SKM-1 treated with dmso at 0.1 percent for 144 hours (cell line): ENCODE measurements at regions not wholly inside any gene's neighbourhood (a gene's known extent, or its start where the extent isn't known, plus 50 kb on each side); places are given as distances from the start of the nearest gene placed in this dataset.

ENCODE experiments used
- DNase-seq: peaks from one replicate; lab custom pipeline; 2025; ENCODE audit not compliant: unreplicated experiment; lab: John Stamatoyannopoulos, UW

GRCh38 chr12:125222876-125223275 is 157.6 kb downstream of the AACS start:
- DNase-seq, result no peak

- no peak for DNase-seq
These were observed 160.4 kb downstream of the AACS start for GRCh38 chr12:125225641-125226040.

- no peak for DNase-seq
These were observed 163.5 kb downstream of the AACS start for GRCh38 chr12:125228519-125229260.

- DNase-seq, result no peak
These were observed 164.8 kb downstream of the AACS start for GRCh38 chr12:125229878-125230530.

- no peak for DNase-seq
These were observed 168.1 kb downstream of the AACS start for GRCh38 chr12:125233319-125233718.

GRCh38 chr12:125239563-125239962 is 174.3 kb downstream of the AACS start:
- no peak for DNase-seq

- no peak for DNase-seq
These were observed 175.5 kb downstream of the AACS start for GRCh38 chr12:125240717-125241116.

- no peak for DNase-seq
These were observed 178.6 kb downstream of the AACS start for GRCh38 chr12:125243811-125244210.

GRCh38 chr12:125244338-125244737 is 179.1 kb downstream of the AACS start:
- DNase-seq, result no peak

GRCh38 chr12:125245581-125246557 is 180.6 kb downstream of the AACS start:
- DNase-seq, result no peak

GRCh38 chr12:125247477-125247876 is 182.2 kb downstream of the AACS start:
- DNase-seq, result no peak

- no peak for DNase-seq
These were observed 184.0 kb downstream of the AACS start for GRCh38 chr12:125249066-125249824.

- no peak for DNase-seq
These were observed 184.7 kb downstream of the AACS start for GRCh38 chr12:125249932-125250331.

- no peak for DNase-seq
These were observed 189.0 kb downstream of the AACS start for GRCh38 chr12:125254236-125254635.

GRCh38 chr12:125254856-125255255 is 189.6 kb downstream of the AACS start:
- DNase-seq, result no peak

- no peak for DNase-seq
These were observed 190.8 kb downstream of the AACS start for GRCh38 chr12:125255935-125256633.

GRCh38 chr12:125256634-125256936 is 191.3 kb downstream of the AACS start:
- DNase-seq, result no peak

GRCh38 chr12:125259178-125259867 is 194.1 kb downstream of the AACS start:
- no peak for DNase-seq

GRCh38 chr12:125262851-125263250 is 197.6 kb downstream of the AACS start:
- DNase-seq, result no peak

- no peak for DNase-seq
These were observed 198.2 kb downstream of the AACS start for GRCh38 chr12:125263385-125263784.
